Mammary epithelial cell (primary cell): ENCODE measurements at regions not wholly inside any gene's neighbourhood (a gene's known extent, or its start where the extent isn't known, plus 50 kb on each side); places are given as distances from the start of the nearest gene placed in this dataset.

Experiments used
- CTCF ChIP-seq, 2 donors: IDR thresholded peaks in 1 of 2; conservative IDR thresholded peaks in 1 of 2; 2 replicates each; pipeline ENCODE4 v1.5.1; 2011 to 2012; ENCODE audit warnings: inconsistent platforms in 2 of 2, low read length in 2 of 2, mild to moderate bottlenecking in 2 of 2, control low read depth in 1 of 2, low read depth in 1 of 2; ENCODE audit not compliant: insufficient read depth in 1 of 2; ENCODE audit errors: extremely low read depth in 1 of 2
- EZH2 ChIP-seq: IDR thresholded peaks from 2 replicates; pipeline ENCODE4 v1.6.1; 2012; ENCODE audit warnings: low read length, inconsistent platforms, borderline replicate concordance

GRCh38 chr10:55449981-55450380 is 649.0 kb upstream of the PCDH15 start:
- TF ChIP-seq CTCF (conservative IDR thresholded peaks at IDR 0.05 in 1 of 2, IDR thresholded peaks at IDR 0.05 in 1 of 2; ENCODE audit: extremely low read depth in 1 of 2, insufficient read depth in 1 of 2, low read depth in 1 of 2, low read length in 2 of 2), result no peak
- TF ChIP-seq EZH2, result no peak
